Kidney epithelial cell (primary cell): ENCODE measurements at regions not wholly inside any gene's neighbourhood (a gene's known extent, or its start where the extent isn't known, plus 50 kb on each side); places are given as distances from the start of the nearest gene placed in this dataset.
A peak's percentile ranks its signal among the peaks of the same experiment; 100 is the strongest.

ENCODE experiments used
- DNase-seq: peaks from one replicate; pipeline ENCODE4 v3.0.0-alpha.2; 2010; ENCODE audit warnings: low read depth
- H3K27me3 ChIP-seq: 2 replicates; pipeline ENCODE4 v1.6.0; 2011; ENCODE audit warnings: low read length; ENCODE audit not compliant: control insufficient read depth, insufficient read depth
- H3K36me3 ChIP-seq: 2 replicates; pipeline ENCODE4 v1.5.1; 2011; ENCODE audit warnings: low read length; ENCODE audit not compliant: control insufficient read depth, insufficient read depth
- H3K4me3 ChIP-seq: 2 replicates; pipeline ENCODE4 v1.5.1; 2011; ENCODE audit warnings: low read depth, mild to moderate bottlenecking, control low read depth, low read length
- CTCF ChIP-seq: IDR thresholded peaks from 2 replicates; pipeline ENCODE4 v1.5.1; 2011; ENCODE audit warnings: mild to moderate bottlenecking, moderate library complexity, low read length, control low read depth, inconsistent platforms; ENCODE audit not compliant: insufficient read depth, poor library complexity, severe bottlenecking

- DNase-seq: no peak
- no peak overlapping the region for H3K4me3 ChIP-seq
- H3K27me3 ChIP-seq: no peaks in the 10 kb centered on the region
- TF ChIP-seq CTCF: no peak
- no peaks in the 10 kb centered on the region for H3K36me3 ChIP-seq
Observed at GRCh38 chr10:24035761-24036160, 173.2 kb upstream of the KIAA1217 start.

GRCh38 chr10:24039315-24039714, 169.6 kb upstream of the KIAA1217 start:
- Histone ChIP-seq H3K27me3 (no peaks in the 10 kb centered on the region), H3K36me3 (no peaks in the 10 kb centered on the region), H3K4me3 (no peak overlapping the region)
- no peak for TF ChIP-seq CTCF
- DNase-seq: no peak

DNA sequence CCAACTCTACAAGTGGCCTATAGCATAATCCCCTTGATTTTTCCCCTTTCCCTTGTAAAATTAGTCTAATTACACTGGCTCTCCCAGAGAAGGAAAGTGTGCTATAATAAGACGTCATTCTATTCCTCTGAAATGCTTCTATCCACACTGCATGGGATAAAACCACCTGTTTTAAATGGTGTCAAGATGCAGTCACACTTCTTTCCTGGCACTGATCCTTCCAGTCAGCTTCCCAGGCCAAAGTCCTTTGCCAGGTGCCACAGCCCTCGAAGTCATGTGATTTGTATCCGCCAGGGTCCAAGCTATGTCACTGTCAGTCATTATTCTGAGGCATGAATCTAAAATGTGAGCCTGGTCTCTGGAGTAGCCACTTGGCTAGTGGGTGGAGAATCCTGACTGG, 169.0 kb upstream of the KIAA1217 start:
- H3K4me3 ChIP-seq: no peak overlapping the region
- no peaks in the 10 kb centered on the region for H3K27me3 ChIP-seq
- no peaks in the 10 kb centered on the region for H3K36me3 ChIP-seq
- no peak for TF ChIP-seq CTCF
- no peak for DNase-seq

DNA sequence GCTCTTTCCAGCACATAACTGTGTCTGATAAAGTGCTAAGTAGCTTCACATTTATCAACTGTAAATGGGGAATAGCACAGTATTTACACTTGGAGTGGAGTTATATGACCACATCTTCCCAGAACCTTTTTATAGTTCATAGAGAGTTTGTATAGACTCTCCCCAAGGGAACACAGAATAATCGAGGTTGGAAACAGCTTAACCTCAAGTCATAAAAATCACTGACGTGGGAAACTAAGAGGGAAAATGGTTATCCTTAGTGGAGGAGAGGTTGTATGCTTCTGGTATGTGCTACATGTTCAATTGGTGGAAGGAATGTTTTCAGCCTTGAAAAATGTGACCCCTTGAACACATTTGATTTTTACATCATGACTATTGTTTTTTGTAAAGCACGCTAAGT, 167.9 kb upstream of the KIAA1217 start:
- no peaks in the 10 kb centered on the region for H3K27me3 ChIP-seq
- TF ChIP-seq CTCF: no peak
- no peak overlapping the region for H3K4me3 ChIP-seq
- H3K36me3 ChIP-seq: no peaks in the 10 kb centered on the region
- DNase-seq: peak; percentile 71

- TF ChIP-seq CTCF: no peak
- Histone ChIP-seq H3K4me3 (no peak overlapping the region), H3K27me3 (no peaks in the 10 kb centered on the region), H3K36me3 (no peaks in the 10 kb centered on the region)
- DNase-seq: no peak
Observed at GRCh38 chr10:24041834-24042233, 167.1 kb upstream of the KIAA1217 start.

- no peak for DNase-seq
- no peak overlapping the region for H3K4me3 ChIP-seq
- no peaks in the 10 kb centered on the region for H3K27me3 ChIP-seq
- no peaks in the 10 kb centered on the region for H3K36me3 ChIP-seq
- no peak for TF ChIP-seq CTCF
Observed at GRCh38 chr10:24042884-24043283, 166.1 kb upstream of the KIAA1217 start.
